HG03571 (cell line): ENCODE measurements at regions not wholly inside any gene's neighbourhood (a gene's known extent, or its start where the extent isn't known, plus 50 kb on each side); places are given as distances from the start of the nearest gene placed in this dataset.

Experiments
- ATAC-seq: cut with Tn5 transposase; IDR thresholded peaks from one replicate; pipeline ENCODE4 v1.9.1; 2021; ENCODE audit not compliant: unreplicated experiment

GRCh38 chr9:96183751-96184150 is 118.2 kb downstream of the HSD17B3 start:
- no peak for ATAC-seq

- no peak for ATAC-seq
These were observed 123.8 kb downstream of the HSD17B3 start for GRCh38 chr9:96178153-96178552.

- no peak for ATAC-seq
These were observed 124.3 kb downstream of the HSD17B3 start for GRCh38 chr9:96177719-96178028.

- ATAC-seq: no peak
These were observed 124.8 kb downstream of the HSD17B3 start for GRCh38 chr9:96177005-96177718.

DNA sequence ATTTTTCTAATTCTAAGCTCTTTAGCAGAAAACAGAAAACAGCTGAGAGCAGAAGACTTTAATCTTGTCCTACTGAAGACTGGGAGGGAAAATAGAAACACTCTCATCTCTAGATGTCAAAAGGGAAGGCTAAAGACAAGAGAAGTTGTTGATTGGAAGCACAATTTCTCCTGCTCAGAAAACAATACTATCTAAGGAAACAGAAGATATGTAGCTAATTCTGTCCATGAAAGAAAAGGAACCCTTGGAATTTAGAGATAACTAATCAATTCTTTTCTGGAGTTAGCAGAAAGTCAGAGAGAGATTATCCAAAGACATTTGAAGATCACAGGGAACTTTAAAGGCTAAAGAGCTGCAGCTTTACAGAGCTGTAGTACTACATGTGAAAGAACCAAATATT is 126.2 kb downstream of the HSD17B3 start:
- ATAC-seq: no peak

DNA sequence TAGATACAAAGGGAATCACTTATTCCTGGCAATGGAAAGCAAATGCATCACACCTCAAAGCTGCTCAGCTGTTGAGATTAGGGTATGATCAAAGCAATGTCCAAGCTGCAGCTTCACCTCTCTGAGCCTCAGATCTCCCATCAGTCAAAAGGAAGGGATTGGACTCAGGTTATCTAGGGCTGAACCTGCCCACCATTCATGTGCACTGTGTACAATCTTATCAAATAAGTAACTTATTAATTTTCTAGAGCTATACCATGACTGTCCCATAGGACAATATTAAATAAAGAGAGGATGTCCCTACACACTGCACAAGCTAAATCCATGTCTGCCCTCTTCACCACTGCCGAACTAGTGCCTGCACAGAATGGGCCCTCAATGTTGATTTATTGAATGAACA is 127.0 kb downstream of the HSD17B3 start:
- no peak for ATAC-seq

DNA sequence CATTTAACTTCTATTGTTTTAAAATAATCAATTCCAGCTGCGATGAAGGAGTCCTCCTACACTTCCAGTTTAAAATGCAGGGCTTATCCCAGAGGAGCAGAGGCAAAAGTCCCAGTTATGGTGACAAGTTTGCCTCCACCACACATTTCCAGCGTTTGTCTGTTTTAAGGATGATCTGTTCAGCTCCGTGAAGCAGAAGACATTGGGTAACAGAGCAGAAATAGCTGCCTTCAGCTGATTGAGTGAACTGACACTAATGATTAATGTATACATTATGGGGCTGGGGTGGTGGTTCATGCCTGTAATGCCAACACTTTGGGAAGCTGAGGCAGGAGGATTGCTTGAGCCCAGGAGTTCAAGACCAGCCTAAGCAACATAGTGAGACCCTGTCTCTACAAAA is 127.6 kb downstream of the HSD17B3 start:
- ATAC-seq: no peak

GRCh38 chr9:96173640-96174039 is 128.3 kb downstream of the HSD17B3 start:
- no peak for ATAC-seq

DNA sequence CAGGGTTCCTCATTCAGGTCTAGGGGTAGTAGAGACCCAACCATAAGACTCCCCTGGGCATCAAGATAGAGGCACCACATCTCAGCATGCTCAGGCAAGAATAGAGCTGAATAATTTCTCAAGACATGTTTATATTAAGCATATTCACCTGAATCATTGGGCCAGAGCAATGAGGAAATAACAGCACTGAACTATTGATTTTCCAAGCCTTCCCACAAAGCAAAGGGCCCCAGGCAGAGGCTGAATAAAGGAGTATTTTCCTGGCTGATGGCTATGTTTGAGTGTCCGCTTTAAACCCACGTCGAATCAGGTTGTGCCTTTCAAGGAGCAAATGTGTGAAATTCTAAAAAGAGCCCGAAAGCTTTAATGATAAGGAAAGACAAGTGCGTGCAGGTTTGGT is 129.2 kb downstream of the HSD17B3 start:
- ATAC-seq: no peak

- no peak for ATAC-seq
These were observed 130.2 kb downstream of the HSD17B3 start for GRCh38 chr9:96171728-96172127.

DNA sequence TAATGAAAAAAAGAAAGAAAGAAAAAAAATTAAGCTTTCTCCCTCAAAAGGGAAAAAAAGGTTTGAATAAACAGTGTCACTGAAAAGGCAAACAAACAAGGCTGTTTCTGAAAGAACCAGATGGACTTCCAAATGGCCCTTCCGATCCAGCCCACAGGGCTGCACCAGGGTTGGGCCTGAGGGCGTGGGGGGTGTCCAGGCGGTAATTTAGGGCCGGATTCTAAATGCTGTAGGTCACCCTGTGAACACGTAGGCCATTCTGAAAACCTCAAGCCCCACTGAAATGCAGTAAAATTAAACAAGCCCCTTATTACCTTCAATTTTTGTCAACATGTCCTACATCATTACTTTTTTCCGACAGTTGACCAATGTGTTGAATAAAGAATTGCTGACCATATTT is 132.1 kb downstream of the HSD17B3 start:
- no peak for ATAC-seq

- ATAC-seq: no peak
These were observed 132.5 kb downstream of the HSD17B3 start for GRCh38 chr9:96169484-96169883.

DNA sequence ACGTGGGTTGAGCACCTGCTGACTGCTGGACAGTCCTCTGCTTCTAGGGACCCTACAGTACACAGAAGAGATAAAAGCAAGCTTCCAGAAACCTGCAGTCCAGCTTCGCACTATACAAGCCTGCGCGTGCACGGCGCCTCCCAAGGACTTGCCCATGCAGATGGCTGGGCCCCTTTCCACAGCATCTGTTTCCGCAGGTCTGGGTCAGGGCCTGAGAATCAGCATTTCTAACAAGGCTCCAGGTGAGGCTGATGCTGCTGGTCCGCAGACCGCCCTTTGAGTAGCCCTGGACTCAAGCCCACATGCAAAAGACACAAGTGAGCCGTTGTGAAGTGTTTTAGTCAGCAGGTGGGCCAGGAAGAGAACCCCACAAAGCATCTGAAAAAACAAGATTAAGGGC is 133.1 kb downstream of the HSD17B3 start:
- no peak for ATAC-seq

- ATAC-seq: no peak
These were observed 135.0 kb downstream of the HSD17B3 start for GRCh38 chr9:96167011-96167410.

DNA sequence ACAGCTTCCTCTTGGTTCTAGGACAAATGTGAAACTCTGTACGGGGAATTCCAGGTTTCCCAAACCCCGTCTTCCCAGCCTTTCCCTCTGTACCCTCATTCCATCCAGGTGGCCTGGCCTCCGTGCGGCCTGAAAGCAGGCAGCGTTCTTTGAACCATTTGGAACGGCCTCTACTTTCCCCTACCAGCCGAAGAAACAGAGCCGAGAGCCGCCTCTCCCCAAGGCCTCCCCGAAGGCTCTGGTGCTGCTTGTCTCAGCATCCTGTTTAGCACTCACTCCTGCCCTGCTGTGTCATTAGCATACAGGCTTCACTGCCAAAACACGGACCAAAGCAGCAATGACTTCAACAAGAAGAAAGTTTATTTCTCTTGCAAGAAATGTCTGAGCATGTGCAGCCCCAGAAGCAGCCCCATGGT is 137.7 kb downstream of the HSD17B3 start:
- ATAC-seq: no peak

DNA sequence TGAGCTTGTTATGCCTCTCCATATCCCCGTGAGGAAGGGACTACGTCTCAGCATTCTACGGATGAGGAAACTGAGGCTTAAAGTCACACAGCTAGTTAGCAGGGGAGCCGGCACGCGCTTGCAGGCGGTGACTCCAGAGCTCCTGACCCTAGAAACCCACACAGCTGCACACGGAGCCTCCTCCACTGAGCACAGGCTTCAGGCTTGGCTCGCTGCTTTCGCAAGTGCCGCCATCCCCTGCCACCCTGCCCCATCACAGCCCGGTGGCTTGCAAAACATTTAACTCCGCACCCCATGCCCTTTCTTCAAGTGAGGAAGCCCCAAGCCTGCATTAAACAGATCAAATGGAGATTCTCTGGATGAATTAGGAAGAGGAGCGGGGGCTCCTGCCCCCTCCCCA is 138.3 kb downstream of the HSD17B3 start:
- ATAC-seq: no peak

DNA sequence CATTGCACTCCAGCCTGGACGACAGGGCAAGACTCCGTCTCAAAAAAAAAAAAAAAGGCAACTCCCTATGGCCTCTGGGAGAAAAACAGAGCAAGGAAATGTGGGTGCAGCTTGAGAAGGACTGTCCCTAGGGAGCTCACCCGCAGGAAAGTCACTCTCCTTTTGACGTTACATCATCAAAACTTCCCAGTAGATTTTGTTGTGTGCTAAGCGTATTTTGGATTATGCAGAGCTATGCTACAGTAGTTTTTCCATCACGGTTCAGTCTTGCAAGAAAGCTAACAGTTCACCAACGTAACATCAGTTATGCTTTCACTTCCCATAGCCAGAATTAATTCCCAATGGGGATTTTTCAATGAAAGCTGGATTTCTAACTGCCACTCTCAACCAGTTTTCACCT is 138.8 kb downstream of the HSD17B3 start:
- ATAC-seq: no peak

- ATAC-seq: no peak
These were observed 140.2 kb downstream of the HSD17B3 start for GRCh38 chr9:96161819-96162218.

DNA sequence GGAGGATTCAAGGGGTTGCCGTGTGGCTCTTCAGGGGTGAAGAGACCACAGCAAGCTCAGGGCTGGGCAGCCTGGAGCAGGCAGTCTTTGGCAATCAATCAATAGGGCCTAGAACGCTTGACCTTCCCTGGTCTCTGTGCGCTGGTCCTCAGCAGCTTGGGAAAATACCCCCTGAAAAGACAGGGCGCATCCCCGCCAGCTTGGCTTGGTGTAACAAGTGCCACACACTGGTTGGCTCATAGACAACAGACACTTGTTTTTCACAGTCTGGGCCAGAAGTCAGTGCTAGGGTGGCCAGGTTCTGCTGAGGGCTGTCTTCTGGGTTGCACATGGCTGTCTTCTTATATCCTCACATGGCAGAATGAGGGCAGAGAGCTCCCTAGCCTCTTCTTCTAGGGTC is 141.1 kb downstream of the HSD17B3 start:
- ATAC-seq: no peak

- ATAC-seq: no peak
These were observed 141.8 kb downstream of the HSD17B3 start for GRCh38 chr9:96160168-96160567.

GRCh38 chr9:96159596-96159995 is 142.4 kb downstream of the HSD17B3 start:
- ATAC-seq: no peak

- no peak for ATAC-seq
These were observed 142.9 kb downstream of the HSD17B3 start for GRCh38 chr9:96158909-96159575.

DNA sequence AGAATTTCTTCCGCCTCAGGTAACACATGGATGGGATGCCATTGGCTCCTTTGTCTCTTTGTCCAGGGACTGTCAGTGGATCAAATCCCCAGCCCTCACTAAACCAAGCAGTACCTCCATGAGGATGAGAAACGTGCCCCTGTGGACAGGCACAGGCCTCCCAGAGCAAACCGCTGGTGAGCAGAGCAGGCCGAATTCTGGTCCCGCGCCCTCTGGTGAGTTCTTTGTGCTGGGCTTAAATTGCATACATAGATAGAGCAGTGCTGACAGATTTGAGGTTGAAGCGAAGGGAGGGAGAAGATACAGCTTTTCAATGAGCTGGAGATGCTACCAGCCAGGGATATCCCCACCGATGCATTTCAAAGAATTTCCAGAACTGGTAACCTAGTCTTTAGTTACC is 143.8 kb downstream of the HSD17B3 start:
- no peak for ATAC-seq
